ENCODE measurements at regions not wholly inside any gene's neighbourhood (a gene's known extent, or its start where the extent isn't known, plus 50 kb on each side); places are given as distances from the start of the nearest gene placed in this dataset.

DNA sequence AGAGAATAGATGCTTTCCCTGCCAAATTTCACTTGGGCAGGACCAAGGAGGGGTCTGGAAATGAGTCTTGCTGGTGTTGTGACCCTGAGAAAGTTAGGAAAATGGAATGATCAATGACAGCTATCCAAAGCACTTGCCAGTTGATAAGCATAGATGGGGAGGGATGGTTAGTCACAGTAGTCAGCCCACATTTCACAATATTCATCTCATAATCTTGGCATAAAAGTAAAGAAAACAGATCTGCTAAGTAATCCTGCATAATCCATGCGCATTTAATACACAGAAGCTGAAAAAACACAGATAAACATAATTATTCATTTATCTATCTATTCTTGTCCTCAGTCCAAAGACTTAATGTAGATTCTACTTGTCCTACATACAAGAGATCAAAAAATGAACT, 184.1 kb downstream of the ZIC4 start:
- Mint-ChIP-seq H3K4me1 (ENCODE audit: low read depth) (no peaks in the 10 kb centered on the region), H3K36me3 (ENCODE audit: low read depth) (no peaks in the 10 kb centered on the region), H3K27me3 (ENCODE audit: low read depth) (no peaks in the 10 kb centered on the region), H3K9me3 (no peaks in the 10 kb centered on the region), H3K27ac (no peak overlapping the region), H3K4me3 (no peak overlapping the region)
- CTCF ChIA-PET: no interaction called here
- intact Hi-C loops (cut with micrococcal nuclease): no loop called here
- DNase-seq: no peak

DNA sequence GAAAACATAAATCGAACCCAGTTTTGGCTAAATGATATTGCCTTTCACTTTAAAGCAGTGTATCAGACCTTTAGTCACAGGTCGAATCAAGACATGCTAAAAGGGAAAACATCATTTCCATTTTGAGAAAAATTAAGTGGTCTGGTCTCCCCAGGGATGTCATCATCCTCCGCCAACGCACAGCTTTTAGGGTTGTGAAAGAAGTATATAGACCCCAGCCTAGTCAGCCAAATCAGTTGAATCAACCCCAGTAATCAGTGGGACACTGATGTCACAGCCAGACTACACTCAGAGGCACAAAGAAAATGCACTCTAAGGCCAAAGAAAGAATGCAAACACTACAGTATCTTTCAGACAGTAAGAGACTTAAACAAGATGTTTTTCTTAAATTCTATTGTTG, 187.4 kb downstream of the ZIC4 start:
- Mint-ChIP-seq H3K27ac (no peak overlapping the region), H3K4me3 (no peak overlapping the region), H3K27me3 (ENCODE audit: low read depth) (no peaks in the 10 kb centered on the region), H3K9me3 (peaks cover 4% of the 10 kb centered on the region), H3K4me1 (ENCODE audit: low read depth) (no peaks in the 10 kb centered on the region), H3K36me3 (ENCODE audit: low read depth) (no peaks in the 10 kb centered on the region)
- no peak for DNase-seq
- intact Hi-C loops (cut with micrococcal nuclease): no loop called here
- CTCF ChIA-PET: no interaction called here

DNA sequence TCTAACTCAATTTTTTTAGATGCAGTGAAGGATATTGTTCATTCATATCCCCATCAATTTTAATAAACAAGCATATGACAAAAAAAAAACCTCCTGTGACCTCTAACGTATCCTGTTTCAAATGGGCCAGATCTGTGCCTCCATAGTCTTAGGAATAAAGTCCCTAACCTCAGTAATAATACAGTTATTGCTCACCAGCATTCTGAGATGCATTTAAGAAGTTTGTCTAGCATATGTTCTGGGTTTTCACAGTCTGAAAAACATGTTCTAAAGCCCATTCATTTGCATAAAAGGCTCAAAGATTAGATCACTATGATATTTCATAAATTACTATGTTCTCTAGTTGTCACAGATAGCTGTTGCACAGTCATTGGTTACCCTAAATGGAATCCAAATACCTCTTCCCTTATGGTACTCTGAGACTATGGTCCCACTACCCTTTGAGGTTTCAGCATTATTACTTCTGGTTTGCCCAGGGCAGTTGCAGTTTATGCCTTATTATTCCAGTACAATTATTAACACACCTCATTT, 190.1 kb downstream of the ZIC4 start:
- no peak for DNase-seq
- CTCF ChIA-PET: no interaction called here
- Mint-ChIP-seq H3K27ac (no peak overlapping the region), H3K27me3 (ENCODE audit: low read depth) (no peaks in the 10 kb centered on the region), H3K4me1 (ENCODE audit: low read depth) (no peaks in the 10 kb centered on the region), H3K4me3 (no peak overlapping the region), H3K36me3 (ENCODE audit: low read depth) (no peaks in the 10 kb centered on the region), H3K9me3 (peaks cover 4% of the 10 kb centered on the region)
- intact Hi-C loops (cut with micrococcal nuclease): no loop called here

DNA sequence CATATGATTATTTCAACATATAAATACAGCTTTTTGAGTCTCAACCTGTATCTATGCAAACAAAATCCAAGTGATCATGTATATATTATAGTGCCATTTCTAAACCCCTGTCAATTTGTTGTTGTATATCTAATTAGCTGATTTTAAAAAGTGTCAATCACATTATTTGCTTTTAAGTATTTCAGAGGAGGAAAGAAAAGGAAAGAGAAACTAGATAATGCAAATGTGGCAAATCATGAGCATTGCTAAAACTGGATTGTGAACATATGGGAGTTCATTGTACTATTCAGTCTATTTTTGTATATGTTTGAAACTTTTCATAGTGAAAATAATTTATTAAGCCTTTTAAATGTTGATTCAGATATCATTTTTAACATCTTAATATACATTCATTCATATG, 190.7 kb downstream of the ZIC4 start:
- Mint-ChIP-seq H3K36me3 (ENCODE audit: low read depth) (no peaks in the 10 kb centered on the region), H3K27me3 (ENCODE audit: low read depth) (no peaks in the 10 kb centered on the region), H3K9me3 (peaks cover 4% of the 10 kb centered on the region), H3K27ac (no peak overlapping the region), H3K4me3 (no peak overlapping the region), H3K4me1 (ENCODE audit: low read depth) (no peaks in the 10 kb centered on the region)
- no peak for DNase-seq
- CTCF ChIA-PET: no interaction called here
- intact Hi-C loops (cut with micrococcal nuclease): no loop called here

DNA sequence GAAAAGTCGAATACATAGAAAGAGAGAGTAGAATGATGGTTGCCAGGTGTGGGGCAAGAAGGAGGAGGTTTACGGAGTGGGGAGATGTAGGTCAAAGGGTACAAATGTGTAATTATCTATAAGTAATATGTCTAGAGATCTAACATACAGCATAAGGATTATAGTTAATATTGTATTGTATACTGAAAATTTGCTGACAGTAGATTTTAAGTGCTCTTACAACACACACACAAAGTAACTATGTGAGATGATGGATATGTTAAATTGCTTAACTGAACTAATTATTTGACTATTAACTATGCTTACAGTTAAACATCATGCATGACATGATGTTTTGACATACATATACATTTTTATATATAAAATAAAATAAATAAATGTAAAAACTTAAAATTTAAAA, 192.7 kb downstream of the ZIC4 start:
- H3K4me1 Mint-ChIP-seq (ENCODE audit: low read depth): no peaks in the 10 kb centered on the region
- no peak for DNase-seq
- peaks cover 7% of the 10 kb centered on the region for H3K9me3 Mint-ChIP-seq
- CTCF ChIA-PET: no interaction called here
- intact Hi-C loops (cut with micrococcal nuclease): no loop called here
- no peaks in the 10 kb centered on the region for H3K36me3 Mint-ChIP-seq (ENCODE audit: low read depth)
- H3K27ac Mint-ChIP-seq: no peak overlapping the region
- no peak overlapping the region for H3K4me3 Mint-ChIP-seq
- H3K27me3 Mint-ChIP-seq (ENCODE audit: low read depth): no peaks in the 10 kb centered on the region

DNA sequence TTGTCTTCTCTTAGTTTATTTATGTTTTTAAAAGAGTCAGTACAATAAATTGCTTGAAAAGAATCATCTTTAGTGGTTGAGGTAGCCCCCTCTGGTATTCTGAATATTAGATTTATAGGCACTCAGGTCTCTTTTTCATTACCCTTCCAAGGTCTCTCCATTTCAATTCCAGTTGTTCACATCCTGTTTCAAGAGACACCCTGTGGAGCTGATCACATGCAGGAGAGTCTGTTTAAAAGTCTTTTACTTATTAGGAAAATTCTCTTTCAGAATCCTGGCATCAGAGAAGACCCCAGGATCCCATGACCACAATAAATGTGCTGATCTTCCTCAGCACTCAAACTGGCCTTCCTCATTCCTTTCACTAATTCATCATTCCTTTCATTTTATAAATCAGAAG, 195.7 kb downstream of the ZIC4 start:
- intact Hi-C loops (cut with micrococcal nuclease): no loop called here
- CTCF ChIA-PET: no interaction called here
- no peaks in the 10 kb centered on the region for H3K36me3 Mint-ChIP-seq (ENCODE audit: low read depth)
- H3K27me3 Mint-ChIP-seq (ENCODE audit: low read depth): no peaks in the 10 kb centered on the region
- no peak for DNase-seq
- no peak overlapping the region for H3K27ac Mint-ChIP-seq
- H3K9me3 Mint-ChIP-seq: peaks cover 12% of the 10 kb centered on the region
- H3K4me3 Mint-ChIP-seq: no peak overlapping the region
- H3K4me1 Mint-ChIP-seq (ENCODE audit: low read depth): no peaks in the 10 kb centered on the region

GRCh38 chr3:147201086-147201485, 205.3 kb downstream of the ZIC4 start:
- Mint-ChIP-seq H3K27me3 (ENCODE audit: low read depth) (no peaks in the 10 kb centered on the region), H3K4me3 (no peak overlapping the region)
- CTCF ChIA-PET: no interaction called here

DNA sequence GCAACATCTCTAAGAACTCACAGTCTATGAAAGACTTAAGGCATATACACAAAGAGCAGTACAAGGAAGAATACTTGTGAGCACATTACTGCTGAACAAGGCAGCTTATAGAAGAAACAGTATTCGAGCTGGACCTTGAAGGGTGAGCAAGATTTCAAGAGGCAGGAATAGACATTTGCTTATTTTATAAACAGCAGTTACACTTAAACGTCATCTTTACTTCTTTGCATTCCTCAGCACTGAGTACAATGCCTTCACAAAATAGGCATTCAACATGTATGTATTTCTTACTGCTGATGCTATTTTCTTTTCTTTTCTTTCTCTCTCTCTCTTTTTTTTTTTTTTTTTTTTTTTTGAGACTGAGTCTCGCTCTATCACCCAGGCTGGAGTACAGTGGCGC, 205.8 kb downstream of the ZIC4 start:
- CTCF ChIA-PET: no interaction called here
- H3K36me3 Mint-ChIP-seq (ENCODE audit: low read depth): no peaks in the 10 kb centered on the region
- DNase-seq: no peak
- no peak overlapping the region for H3K4me3 Mint-ChIP-seq
- peaks cover 1% of the 10 kb centered on the region for H3K9me3 Mint-ChIP-seq
- no peak overlapping the region for H3K27ac Mint-ChIP-seq
- intact Hi-C loops (cut with micrococcal nuclease): no loop called here
- H3K27me3 Mint-ChIP-seq (ENCODE audit: low read depth): no peaks in the 10 kb centered on the region
- no peaks in the 10 kb centered on the region for H3K4me1 Mint-ChIP-seq (ENCODE audit: low read depth)

More at GRCh38 chr3:147201086-147201485, 205.3 kb downstream of the ZIC4 start:
- Mint-ChIP-seq H3K9me3 (peaks cover 5% of the 10 kb centered on the region), H3K27ac (no peak overlapping the region), H3K4me1 (ENCODE audit: low read depth) (no peaks in the 10 kb centered on the region), H3K36me3 (ENCODE audit: low read depth) (no peaks in the 10 kb centered on the region)
- intact Hi-C loops (cut with micrococcal nuclease): no loop called here
- no peak for DNase-seq

DNA sequence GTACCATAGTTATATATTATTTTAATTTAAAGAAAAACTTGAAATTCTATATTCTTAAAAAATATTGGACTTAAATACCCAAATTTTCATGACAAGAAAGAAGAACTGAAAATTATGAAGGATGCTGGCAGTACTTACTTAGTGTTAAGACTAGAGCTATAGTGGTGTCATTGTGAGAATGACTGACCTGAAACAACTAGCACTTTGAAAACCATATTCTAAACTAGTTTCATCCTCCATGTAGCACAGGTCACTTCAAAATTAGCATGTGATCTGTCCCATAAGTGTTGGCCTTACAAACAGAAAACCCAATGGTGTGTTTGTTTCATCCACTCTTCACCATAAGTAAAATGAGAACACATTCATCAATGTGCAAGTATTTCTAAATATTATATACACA, 208.6 kb downstream of the ZIC4 start:
- DNase-seq: no peak
- H3K27ac Mint-ChIP-seq: no peak overlapping the region
- no peaks in the 10 kb centered on the region for H3K4me1 Mint-ChIP-seq (ENCODE audit: low read depth)
- CTCF ChIA-PET: no interaction called here
- no peaks in the 10 kb centered on the region for H3K27me3 Mint-ChIP-seq (ENCODE audit: low read depth)
- H3K4me3 Mint-ChIP-seq: no peak overlapping the region
- intact Hi-C loops (cut with micrococcal nuclease): no loop called here
- no peaks in the 10 kb centered on the region for H3K36me3 Mint-ChIP-seq (ENCODE audit: low read depth)
- peaks cover 2% of the 10 kb centered on the region for H3K9me3 Mint-ChIP-seq

- intact Hi-C loops (cut with micrococcal nuclease): no loop called here
- no peaks in the 10 kb centered on the region for H3K36me3 Mint-ChIP-seq (ENCODE audit: low read depth)
- DNase-seq: no peak
- no peaks in the 10 kb centered on the region for H3K27me3 Mint-ChIP-seq (ENCODE audit: low read depth)
- H3K9me3 Mint-ChIP-seq: peaks cover 8% of the 10 kb centered on the region
- CTCF ChIA-PET: no interaction called here
- H3K4me1 Mint-ChIP-seq (ENCODE audit: low read depth): no peaks in the 10 kb centered on the region
- no peak overlapping the region for H3K4me3 Mint-ChIP-seq
- no peak overlapping the region for H3K27ac Mint-ChIP-seq
Measured at GRCh38 chr3:147195887-147196286, 210.5 kb downstream of the ZIC4 start.

GRCh38 chr3:147191795-147192385, 214.5 kb downstream of the ZIC4 start:
- DNase-seq: peak; percentile 4
- intact Hi-C loops (cut with micrococcal nuclease): loop anchor here (1.0 to 5.0 kb wide), 2 partner anchors 551 to 600 kb away; no protein-coding TSS in a partner anchor
- CTCF ChIA-PET: interaction anchor here (0.6 kb wide), 1 partner anchor 12 kb away, joined by 3 read pairs; no protein-coding TSS in a partner anchor
- H3K4me3 Mint-ChIP-seq: no peak overlapping the region
- no peaks in the 10 kb centered on the region for H3K36me3 Mint-ChIP-seq (ENCODE audit: low read depth)
- H3K9me3 Mint-ChIP-seq: peaks cover 10% of the 10 kb centered on the region
- H3K27me3 Mint-ChIP-seq (ENCODE audit: low read depth): no peaks in the 10 kb centered on the region
- H3K27ac Mint-ChIP-seq: no peak overlapping the region
- H3K4me1 Mint-ChIP-seq (ENCODE audit: low read depth): no peaks in the 10 kb centered on the region

DNA sequence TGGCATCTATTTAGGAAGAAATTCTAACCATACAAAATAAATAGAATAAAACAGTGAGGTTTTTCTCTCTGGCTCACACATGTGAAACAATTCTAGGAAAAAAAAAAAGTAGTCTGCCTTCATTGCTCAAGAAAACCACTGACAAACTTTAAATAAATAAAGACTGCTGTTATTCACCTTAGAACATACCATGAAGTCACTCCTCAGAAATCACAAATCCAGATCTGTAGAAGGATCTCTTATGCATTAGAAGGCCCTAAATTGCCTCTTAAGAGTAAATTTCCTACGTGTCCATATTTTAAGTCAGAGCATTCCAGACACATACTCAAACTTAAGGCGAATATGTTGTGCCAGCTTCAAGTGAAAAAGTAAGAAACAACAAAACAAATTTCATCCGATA, 217.3 kb downstream of the ZIC4 start:
- Mint-ChIP-seq H3K9me3 (peaks cover 8% of the 10 kb centered on the region), H3K4me1 (ENCODE audit: low read depth) (no peaks in the 10 kb centered on the region), H3K36me3 (ENCODE audit: low read depth) (no peaks in the 10 kb centered on the region), H3K4me3 (no peak overlapping the region), H3K27me3 (ENCODE audit: low read depth) (no peaks in the 10 kb centered on the region), H3K27ac (no peak overlapping the region)
- CTCF ChIA-PET: no interaction called here
- intact Hi-C loops (cut with micrococcal nuclease): no loop called here
- DNase-seq: no peak

DNA sequence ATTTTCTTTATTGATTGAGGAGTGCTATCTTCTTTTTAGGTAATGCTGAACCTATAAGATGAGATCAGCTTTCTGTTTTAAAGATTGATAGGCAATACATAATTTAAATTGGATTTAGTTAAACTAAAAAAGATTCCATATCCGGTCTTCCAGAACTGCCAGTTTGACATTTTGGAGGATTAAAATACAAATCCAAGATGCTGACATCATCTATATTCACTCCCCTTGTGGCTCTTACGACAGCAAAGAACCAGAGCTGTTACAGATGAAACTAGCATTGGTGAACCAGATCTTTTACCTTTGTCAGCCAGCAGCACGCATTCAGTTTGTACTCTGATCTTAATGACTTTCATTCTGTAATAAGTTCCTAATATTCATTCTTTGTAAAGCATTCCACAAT, 218.7 kb downstream of the ZIC4 start:
- no peak overlapping the region for H3K27ac Mint-ChIP-seq
- H3K4me3 Mint-ChIP-seq: no peak overlapping the region
- intact Hi-C loops (cut with micrococcal nuclease): no loop called here
- H3K4me1 Mint-ChIP-seq (ENCODE audit: low read depth): no peaks in the 10 kb centered on the region
- peaks cover 8% of the 10 kb centered on the region for H3K9me3 Mint-ChIP-seq
- no peaks in the 10 kb centered on the region for H3K27me3 Mint-ChIP-seq (ENCODE audit: low read depth)
- CTCF ChIA-PET: interaction anchor here (0.7 kb wide), 1 partner anchor 330 kb away, joined by 3 read pairs; no protein-coding TSS in a partner anchor
- H3K36me3 Mint-ChIP-seq (ENCODE audit: low read depth): no peaks in the 10 kb centered on the region
- DNase-seq: no peak

Measured in activated naive CD4-positive, alpha-beta T cell treated with anti-CD3 and anti-CD28 coated beads for 36 hours (primary cell).